HG03095 (cell line): ENCODE measurements at regions not wholly inside any gene's neighbourhood (a gene's known extent, or its start where the extent isn't known, plus 50 kb on each side); places are given as distances from the start of the nearest gene placed in this dataset.
"Not testable (repeated sequence)": the region's sequence is repeated elsewhere in the genome, so short reads cannot be mapped to it uniquely, and the experiment has no call there.

Experiments
- ATAC-seq: cut with Tn5 transposase; IDR thresholded peaks from one replicate; pipeline ENCODE4 v1.9.1; 2021; ENCODE audit warnings: moderate library complexity; ENCODE audit not compliant: unreplicated experiment

- ATAC-seq, result no peak
Measured at GRCh38 chr4:1531683-1532548, 125.7 kb upstream of the NKX1-1 start.

- no peak for ATAC-seq
Measured at GRCh38 chr4:1530356-1530755, 124.1 kb upstream of the NKX1-1 start.

GRCh38 chr4:1524761-1525160 lies 118.5 kb upstream of the NKX1-1 start:
- ATAC-seq, result no peak

GRCh38 chr4:1523907-1524636 lies 117.8 kb upstream of the NKX1-1 start:
- ATAC-seq, result no peak

- no peak for ATAC-seq
Measured at GRCh38 chr4:1523506-1523905, 117.3 kb upstream of the NKX1-1 start.

GRCh38 chr4:1523033-1523432 lies 116.8 kb upstream of the NKX1-1 start:
- no peak for ATAC-seq

GRCh38 chr4:1522606-1523005 lies 116.4 kb upstream of the NKX1-1 start:
- ATAC-seq, result no peak

- no peak for ATAC-seq
Measured at GRCh38 chr4:1521821-1522361, 115.6 kb upstream of the NKX1-1 start.

- not testable (repeated sequence) for ATAC-seq
Measured at GRCh38 chr4:1520795-1521576, 114.7 kb upstream of the NKX1-1 start.

- ATAC-seq, result no peak
Measured at GRCh38 chr4:1519787-1520661, 113.8 kb upstream of the NKX1-1 start.

GRCh38 chr4:1518997-1519700 lies 112.9 kb upstream of the NKX1-1 start:
- ATAC-seq, result no peak

- ATAC-seq, result no peak
Measured at GRCh38 chr4:1517592-1518411, 111.6 kb upstream of the NKX1-1 start.

- no peak for ATAC-seq
Measured at GRCh38 chr4:1516881-1517480, 110.7 kb upstream of the NKX1-1 start.

- ATAC-seq, result no peak
Measured at GRCh38 chr4:1516261-1516660, 110.0 kb upstream of the NKX1-1 start.

- no peak for ATAC-seq
Measured at GRCh38 chr4:1515763-1516162, 109.5 kb upstream of the NKX1-1 start.

GRCh38 chr4:1515156-1515555 lies 108.9 kb upstream of the NKX1-1 start:
- no peak for ATAC-seq

- no peak for ATAC-seq
Measured at GRCh38 chr4:1514612-1515011, 108.4 kb upstream of the NKX1-1 start.

- ATAC-seq, result no peak
Measured at GRCh38 chr4:1513936-1514483, 107.8 kb upstream of the NKX1-1 start.
